AG09319 (cell line): ENCODE measurements at regions not wholly inside any gene's neighbourhood (a gene's known extent, or its start where the extent isn't known, plus 50 kb on each side); places are given as distances from the start of the nearest gene placed in this dataset.

Experiments
- DNase-seq: peaks from one replicate; pipeline ENCODE4 v3.0.0-alpha.2; 2010; ENCODE audit warnings: low read depth; ENCODE audit errors: extremely low read depth
- TF ChIP-seq, protein P1 (sequence below): IDR thresholded peaks from 2 replicates; pipeline ENCODE4 v1.5.1; 2011; ENCODE audit warnings: low read depth, mild to moderate bottlenecking, inconsistent platforms, low read length, moderate library complexity

GRCh38 chr2:120961396-120961795, 225.7 kb downstream of the GLI2 start:
- DNase-seq: no peak
- TF ChIP-seq, protein P1, sequence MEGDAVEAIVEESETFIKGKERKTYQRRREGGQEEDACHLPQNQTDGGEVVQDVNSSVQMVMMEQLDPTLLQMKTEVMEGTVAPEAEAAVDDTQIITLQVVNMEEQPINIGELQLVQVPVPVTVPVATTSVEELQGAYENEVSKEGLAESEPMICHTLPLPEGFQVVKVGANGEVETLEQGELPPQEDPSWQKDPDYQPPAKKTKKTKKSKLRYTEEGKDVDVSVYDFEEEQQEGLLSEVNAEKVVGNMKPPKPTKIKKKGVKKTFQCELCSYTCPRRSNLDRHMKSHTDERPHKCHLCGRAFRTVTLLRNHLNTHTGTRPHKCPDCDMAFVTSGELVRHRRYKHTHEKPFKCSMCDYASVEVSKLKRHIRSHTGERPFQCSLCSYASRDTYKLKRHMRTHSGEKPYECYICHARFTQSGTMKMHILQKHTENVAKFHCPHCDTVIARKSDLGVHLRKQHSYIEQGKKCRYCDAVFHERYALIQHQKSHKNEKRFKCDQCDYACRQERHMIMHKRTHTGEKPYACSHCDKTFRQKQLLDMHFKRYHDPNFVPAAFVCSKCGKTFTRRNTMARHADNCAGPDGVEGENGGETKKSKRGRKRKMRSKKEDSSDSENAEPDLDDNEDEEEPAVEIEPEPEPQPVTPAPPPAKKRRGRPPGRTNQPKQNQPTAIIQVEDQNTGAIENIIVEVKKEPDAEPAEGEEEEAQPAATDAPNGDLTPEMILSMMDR: no peak

DNA sequence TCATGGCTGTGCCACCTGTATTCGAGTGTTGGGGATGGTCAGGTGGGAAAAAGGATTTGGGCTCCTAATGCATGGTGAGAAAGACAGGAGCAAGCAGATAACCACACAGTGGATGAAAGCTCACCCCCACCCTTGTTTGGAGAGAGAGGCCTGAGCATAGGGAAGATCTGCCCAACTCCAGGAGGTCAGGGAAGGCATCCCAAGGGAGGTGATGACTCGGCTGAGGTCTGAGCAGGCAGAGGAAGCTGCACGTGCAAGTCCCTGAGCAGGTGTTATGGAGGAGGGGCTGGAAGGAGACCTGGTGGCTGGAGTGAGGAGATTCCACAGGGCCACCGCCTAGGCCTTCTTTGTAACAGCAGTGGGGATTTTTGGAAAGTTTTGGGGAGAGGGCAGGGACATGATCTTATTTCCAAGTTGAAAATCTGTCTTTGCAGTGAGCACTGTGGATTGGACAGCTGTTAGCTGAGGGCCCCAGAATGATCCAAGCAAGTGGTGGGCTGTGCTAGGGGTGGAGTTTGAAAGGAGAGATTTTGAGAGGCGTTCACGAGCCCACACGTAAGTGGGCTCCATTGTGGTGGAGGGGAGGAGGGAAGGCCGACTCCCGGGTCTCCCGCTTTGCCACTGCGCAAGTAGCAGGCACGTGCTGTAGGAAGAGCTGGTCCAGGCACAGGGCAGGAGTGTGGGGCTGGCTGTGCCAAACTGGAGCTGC, 228.5 kb downstream of the GLI2 start:
- no peak for DNase-seq
- TF ChIP-seq, protein P1: no peak

- TF ChIP-seq, protein P1: no peak
Observed at GRCh38 chr2:120964819-120965218, 229.2 kb downstream of the GLI2 start.

GRCh38 chr2:120966510-120967254, 231.0 kb downstream of the GLI2 start:
- no peak for DNase-seq
- TF ChIP-seq, protein P1: no peak

More at GRCh38 chr2:120964819-120965218, 229.2 kb downstream of the GLI2 start:
- no peak for DNase-seq

GRCh38 chr2:120968307-120969015, 232.8 kb downstream of the GLI2 start:
- TF ChIP-seq, protein P1: no peak

DNA sequence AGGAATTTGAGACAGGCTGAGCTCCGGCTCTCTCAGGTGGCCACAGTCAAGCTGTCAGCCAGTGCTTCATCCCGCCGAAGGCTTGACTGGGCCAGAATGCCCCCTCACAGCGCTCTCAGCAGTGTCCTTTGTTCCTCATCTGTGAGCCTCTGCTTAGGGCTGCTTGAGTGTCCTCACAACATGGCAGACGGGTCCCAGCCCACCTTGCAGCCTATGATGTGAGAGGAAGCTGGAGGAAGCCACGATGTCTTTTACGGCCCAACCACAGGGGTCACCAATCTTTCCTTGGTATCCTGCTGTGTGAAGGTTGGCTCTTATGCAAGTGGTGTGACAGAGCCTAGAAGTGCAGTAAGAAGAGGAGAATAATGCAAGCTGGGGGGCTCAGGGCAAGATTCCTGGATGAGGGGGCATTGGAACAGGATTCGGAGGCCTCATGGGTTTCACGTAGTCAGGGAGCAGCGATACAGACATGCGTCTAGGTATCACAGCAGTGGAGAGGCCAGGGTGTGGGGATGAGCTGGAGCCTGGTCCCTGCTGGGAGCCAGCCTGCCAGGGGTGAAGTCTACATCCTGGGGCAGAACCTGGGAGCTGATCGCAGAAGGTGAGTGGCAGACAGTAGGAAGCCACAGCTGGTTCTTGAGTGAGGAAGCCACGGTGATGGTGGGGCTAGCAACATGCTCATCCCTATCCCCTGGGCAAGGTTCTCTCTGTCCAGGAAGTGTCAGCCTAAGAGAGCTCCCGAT, 234.1 kb downstream of the GLI2 start:
- TF ChIP-seq, protein P1: no peak
- no peak for DNase-seq

More at GRCh38 chr2:120968307-120969015, 232.8 kb downstream of the GLI2 start:
- no peak for DNase-seq
